Testis (tissue), 2 donors: ENCODE measurements at regions not wholly inside any gene's neighbourhood (a gene's known extent, or its start where the extent isn't known, plus 50 kb on each side); places are given as distances from the start of the nearest gene placed in this dataset.

ENCODE experiments used
- POLR2A ChIP-seq: fragments of 450-650 bp; IDR thresholded peaks from one replicate; pipeline ENCODE4 v1.6.1; 2017; ENCODE audit warnings: antibody characterized with exemption, mild to moderate bottlenecking, moderate library complexity
- TF ChIP-seq, protein P1 (sequence below), 3 experiments: fragments of 450-650 bp in 2 of 3; fragments of 200-600 bp in 1 of 3; sonication (generic) in 1 of 3; IDR thresholded peaks; one replicate each; pipeline ENCODE4 v1.5.1; 2016 to 2019; ENCODE audit warnings: antibody characterized with exemption in 3 of 3, mild to moderate bottlenecking in 2 of 3, moderate library complexity in 1 of 3

DNA sequence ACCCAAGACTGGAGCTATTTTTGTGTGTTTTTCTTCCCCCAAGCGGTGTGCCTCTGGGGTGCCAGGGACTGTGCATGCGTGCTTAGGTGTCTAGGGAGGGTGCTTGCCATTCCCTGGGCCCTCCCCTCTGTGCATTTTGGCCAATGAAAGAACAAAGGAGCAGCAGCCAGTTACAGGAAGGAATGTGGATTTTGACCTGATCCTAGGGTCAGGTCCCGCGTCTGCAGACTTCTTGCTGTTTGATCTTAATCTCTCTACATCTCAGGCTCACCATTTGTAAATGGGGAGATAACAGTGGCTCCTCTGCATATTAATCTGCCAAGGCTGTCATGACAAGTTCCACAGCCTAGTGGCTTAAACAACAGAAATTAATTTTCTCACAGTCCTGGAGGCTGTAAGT lies 699.1 kb downstream of the QKI start:
- TF ChIP-seq, protein P1, sequence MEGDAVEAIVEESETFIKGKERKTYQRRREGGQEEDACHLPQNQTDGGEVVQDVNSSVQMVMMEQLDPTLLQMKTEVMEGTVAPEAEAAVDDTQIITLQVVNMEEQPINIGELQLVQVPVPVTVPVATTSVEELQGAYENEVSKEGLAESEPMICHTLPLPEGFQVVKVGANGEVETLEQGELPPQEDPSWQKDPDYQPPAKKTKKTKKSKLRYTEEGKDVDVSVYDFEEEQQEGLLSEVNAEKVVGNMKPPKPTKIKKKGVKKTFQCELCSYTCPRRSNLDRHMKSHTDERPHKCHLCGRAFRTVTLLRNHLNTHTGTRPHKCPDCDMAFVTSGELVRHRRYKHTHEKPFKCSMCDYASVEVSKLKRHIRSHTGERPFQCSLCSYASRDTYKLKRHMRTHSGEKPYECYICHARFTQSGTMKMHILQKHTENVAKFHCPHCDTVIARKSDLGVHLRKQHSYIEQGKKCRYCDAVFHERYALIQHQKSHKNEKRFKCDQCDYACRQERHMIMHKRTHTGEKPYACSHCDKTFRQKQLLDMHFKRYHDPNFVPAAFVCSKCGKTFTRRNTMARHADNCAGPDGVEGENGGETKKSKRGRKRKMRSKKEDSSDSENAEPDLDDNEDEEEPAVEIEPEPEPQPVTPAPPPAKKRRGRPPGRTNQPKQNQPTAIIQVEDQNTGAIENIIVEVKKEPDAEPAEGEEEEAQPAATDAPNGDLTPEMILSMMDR (IDR thresholded peaks at IDR 0.05) = no peak
- TF ChIP-seq POLR2A = no peak
